Uterus (tissue), 2 donors: ENCODE measurements at regions not wholly inside any gene's neighbourhood (a gene's known extent, or its start where the extent isn't known, plus 50 kb on each side); places are given as distances from the start of the nearest gene placed in this dataset.
"Not testable (repeated sequence)": the region's sequence is repeated elsewhere in the genome, so short reads cannot be mapped to it uniquely, and the experiment has no call there.

Experiments used
- CTCF ChIP-seq, 4 experiments: fragments of 200-600 bp in 2 of 4; fragments of 450-650 bp in 2 of 4; sonication (generic) in 2 of 4; IDR thresholded peaks; one replicate each; pipeline ENCODE4 v1.5.1; 2016 to 2019; ENCODE audit warnings: antibody characterized with exemption in 4 of 4, mild to moderate bottlenecking in 2 of 4, moderate library complexity in 1 of 4
- POLR2A ChIP-seq, 2 donors: fragments of 450-650 bp; IDR thresholded peaks; one replicate each; pipeline ENCODE4 v1.6.1; 2016; ENCODE audit warnings: antibody characterized with exemption in 2 of 2, mild to moderate bottlenecking in 1 of 2, moderate library complexity in 1 of 2

- not testable (repeated sequence) for TF ChIP-seq CTCF, POLR2A (IDR thresholded peaks at IDR 0.05)
Measured at GRCh38 chr9:41741173-41741572, 388.1 kb downstream of the CNTNAP3B start.
